ENCODE measurements at regions not wholly inside any gene's neighbourhood (a gene's known extent, or its start where the extent isn't known, plus 50 kb on each side); places are given as distances from the start of the nearest gene placed in this dataset.

GRCh38 chr6:141594874-141595273 lies 537.9 kb upstream of the GJE1 start:
- no peak for ATAC-seq
- H3K36me3 ChIP-seq = no peaks in the 10 kb centered on the region
- TF ChIP-seq CTCF (IDR thresholded peaks at IDR 0.05) = no peak
- no peak for TF ChIP-seq POLR2AphosphoS5 (IDR thresholded peaks at IDR 0.05)
- no peak for TF ChIP-seq POLR2A (IDR thresholded peaks at IDR 0.05)
- TF ChIP-seq EP300 (IDR thresholded peaks at IDR 0.05) = no peak

GRCh38 chr6:141593311-141593710 lies 539.4 kb upstream of the GJE1 start:
- Histone ChIP-seq H3K27ac (no peak overlapping the region), H3K9me3 (no peaks in the 10 kb centered on the region), H3K36me3 (no peaks in the 10 kb centered on the region), H3K4me1 (no peaks in the 10 kb centered on the region), H3K27me3 (no peaks in the 10 kb centered on the region), H3K4me3 (no peak overlapping the region)
- TF ChIP-seq EP300 (IDR thresholded peaks at IDR 0.05) = no peak
- no peak for TF ChIP-seq POLR2AphosphoS5 (IDR thresholded peaks at IDR 0.05)
- ATAC-seq = no peak
- 50 to 71% methylated on average over 1 to 2 of the region's 2 CpGs for WGBS, 2 donors (ENCODE audit: low coverage in 1 of 2)

More at GRCh38 chr6:141594874-141595273, 537.9 kb upstream of the GJE1 start:
- Histone ChIP-seq H3K4me1 (no peaks in the 10 kb centered on the region), H3K27me3 (no peaks in the 10 kb centered on the region), H3K27ac (no peak overlapping the region), H3K4me3 (no peak overlapping the region), H3K9me3 (no peaks in the 10 kb centered on the region)

GRCh38 chr6:141587482-141588266 lies 545.1 kb upstream of the GJE1 start:
- ATAC-seq = no peak
- no peaks in the 10 kb centered on the region for H3K9me3 ChIP-seq
- H3K36me3 ChIP-seq = no peaks in the 10 kb centered on the region
- H3K4me1 ChIP-seq = no peaks in the 10 kb centered on the region
- no peaks in the 10 kb centered on the region for H3K27me3 ChIP-seq
- TF ChIP-seq CTCF (IDR thresholded peaks at IDR 0.05) (no peak), EP300 (IDR thresholded peaks at IDR 0.05) (no peak), POLR2A (IDR thresholded peaks at IDR 0.05) (no peak), POLR2AphosphoS5 (IDR thresholded peaks at IDR 0.05) (no peak)
- 74 to 75% methylated on average over 3 to 4 of the region's 4 CpGs for WGBS, 2 donors (ENCODE audit: low coverage in 1 of 2)
- no peak overlapping the region for H3K4me3 ChIP-seq
- H3K27ac ChIP-seq = no peak overlapping the region

- Histone ChIP-seq H3K27me3 (no peaks in the 10 kb centered on the region), H3K4me3 (no peak overlapping the region), H3K9me3 (no peaks in the 10 kb centered on the region), H3K36me3 (no peaks in the 10 kb centered on the region), H3K4me1 (no peaks in the 10 kb centered on the region), H3K27ac (no peak overlapping the region)
- no peak for TF ChIP-seq CTCF (IDR thresholded peaks at IDR 0.05)
- no peak for TF ChIP-seq POLR2AphosphoS5 (IDR thresholded peaks at IDR 0.05)
- no peak for TF ChIP-seq POLR2A (IDR thresholded peaks at IDR 0.05)
- TF ChIP-seq EP300 (IDR thresholded peaks at IDR 0.05) = no peak
- ATAC-seq = no peak
- 90 to 100% methylated on average over 2 of the region's 2 CpGs for WGBS, 2 donors (ENCODE audit: low coverage in 1 of 2)
Measured at GRCh38 chr6:141580988-141581552, 551.7 kb upstream of the GJE1 start.

GRCh38 chr6:141580131-141580530 lies 552.6 kb upstream of the GJE1 start:
- WGBS, 2 donors (ENCODE audit: low coverage in 1 of 2) = 95 to 100% methylated on average over 2 to 4 of the region's 4 CpGs
- Histone ChIP-seq H3K27ac (no peak overlapping the region), H3K36me3 (no peaks in the 10 kb centered on the region), H3K4me3 (no peak overlapping the region), H3K4me1 (no peaks in the 10 kb centered on the region), H3K27me3 (no peaks in the 10 kb centered on the region), H3K9me3 (no peaks in the 10 kb centered on the region)
- TF ChIP-seq POLR2A (IDR thresholded peaks at IDR 0.05) (no peak), POLR2AphosphoS5 (IDR thresholded peaks at IDR 0.05) (no peak), CTCF (IDR thresholded peaks at IDR 0.05) (no peak), EP300 (IDR thresholded peaks at IDR 0.05) (no peak)
- no peak for ATAC-seq
